GM12891 (cell line): ENCODE measurements at regions not wholly inside any gene's neighbourhood (a gene's known extent, or its start where the extent isn't known, plus 50 kb on each side); places are given as distances from the start of the nearest gene placed in this dataset.
"Not testable (repeated sequence)": the region's sequence is repeated elsewhere in the genome, so short reads cannot be mapped to it uniquely, and the experiment has no call there.

Experiments used
- POLR2A ChIP-seq: IDR thresholded peaks from 2 replicates; pipeline ENCODE4 v1.6.1; 2011; ENCODE audit warnings: low read depth, low read length, control low read depth
- POLR2AphosphoS5 ChIP-seq: IDR thresholded peaks from 2 replicates; pipeline ENCODE4 v1.6.1; 2011; ENCODE audit warnings: low read depth, low read length, control low read depth
- POU2F2 ChIP-seq: IDR thresholded peaks from 2 replicates; pipeline ENCODE4 v1.6.1; 2011; ENCODE audit warnings: low read depth, mild to moderate bottlenecking, control low read depth, low read length, moderate library complexity
- TAF1 ChIP-seq: IDR thresholded peaks from 2 replicates; pipeline ENCODE4 v1.6.1; 2011; ENCODE audit warnings: low read depth, low read length, control low read depth

GRCh38 chr1:146709302-146709701 is 228.8 kb upstream of the NBPF12 start:
- TF ChIP-seq POLR2A, POU2F2, TAF1, POLR2AphosphoS5: not testable (repeated sequence)
